Activated naive CD4-positive, alpha-beta T cell treated with anti-CD3 and anti-CD28 coated beads, Interleukin-2, amount 50 U/mL, for 16 hours (primary cell): ENCODE measurements at regions not wholly inside any gene's neighbourhood (a gene's known extent, or its start where the extent isn't known, plus 50 kb on each side); places are given as distances from the start of the nearest gene placed in this dataset.
"Not testable (repeated sequence)": the region's sequence is repeated elsewhere in the genome, so short reads cannot be mapped to it uniquely, and the experiment has no call there.

Source experiments
- DNase-seq: peaks from one replicate; pipeline ENCODE4 v3.0.0-alpha.2; 2020

- no peak for DNase-seq
Measured at GRCh38 chr2:146429366-146429765, 1415.5 kb upstream of the ACVR2A start.

- DNase-seq = no peak
Measured at GRCh38 chr2:146417942-146418341, 1426.9 kb upstream of the ACVR2A start.

- no peak for DNase-seq
Measured at GRCh38 chr2:146415291-146415690, 1429.5 kb upstream of the ACVR2A start.

GRCh38 chr2:146414456-146414855 lies 1430.4 kb upstream of the ACVR2A start:
- no peak for DNase-seq

- no peak for DNase-seq
Measured at GRCh38 chr2:146413086-146413610, 1431.7 kb upstream of the ACVR2A start.

- no peak for DNase-seq
Measured at GRCh38 chr2:146412625-146413024, 1432.2 kb upstream of the ACVR2A start.

GRCh38 chr2:146405402-146406309 lies 1439.2 kb upstream of the ACVR2A start:
- DNase-seq = not testable (repeated sequence)

GRCh38 chr2:146403546-146404160 lies 1441.2 kb upstream of the ACVR2A start:
- not testable (repeated sequence) for DNase-seq

- no peak for DNase-seq
Measured at GRCh38 chr2:146392631-146393030, 1452.2 kb upstream of the ACVR2A start.

GRCh38 chr2:146392186-146392585 lies 1452.6 kb upstream of the ACVR2A start:
- no peak for DNase-seq

GRCh38 chr2:146388757-146389156 lies 1456.1 kb upstream of the ACVR2A start:
- DNase-seq = no peak

- DNase-seq = no peak
Measured at GRCh38 chr2:146386096-146386495, 1458.7 kb upstream of the ACVR2A start.

GRCh38 chr2:146385031-146385430 lies 1459.8 kb upstream of the ACVR2A start:
- DNase-seq = no peak

- DNase-seq = no peak
Measured at GRCh38 chr2:146376511-146377064, 1468.2 kb upstream of the ACVR2A start.

GRCh38 chr2:146374505-146374904 lies 1470.3 kb upstream of the ACVR2A start:
- no peak for DNase-seq

GRCh38 chr2:146371364-146371763 lies 1473.5 kb upstream of the ACVR2A start:
- not testable (repeated sequence) for DNase-seq

- no peak for DNase-seq
Measured at GRCh38 chr2:146370826-146371225, 1474.0 kb upstream of the ACVR2A start.

- DNase-seq = no peak
Measured at GRCh38 chr2:146366276-146366675, 1478.6 kb upstream of the ACVR2A start.

- DNase-seq = no peak
Measured at GRCh38 chr2:146365041-146365440, 1479.8 kb upstream of the ACVR2A start.

GRCh38 chr2:146363731-146364130 lies 1481.1 kb upstream of the ACVR2A start:
- no peak for DNase-seq

- DNase-seq = no peak
Measured at GRCh38 chr2:146351689-146352088, 1493.1 kb upstream of the ACVR2A start.

- no peak for DNase-seq
Measured at GRCh38 chr2:146349334-146349733, 1495.5 kb upstream of the ACVR2A start.

- no peak for DNase-seq
Measured at GRCh38 chr2:146324951-146325350, 1519.9 kb upstream of the ACVR2A start.

GRCh38 chr2:146323564-146323963 lies 1521.3 kb upstream of the ACVR2A start:
- DNase-seq = no peak
